ENCODE measurements at regions not wholly inside any gene's neighbourhood (a gene's known extent, or its start where the extent isn't known, plus 50 kb on each side); places are given as distances from the start of the nearest gene placed in this dataset.
"Not testable (repeated sequence)": the region's sequence is repeated elsewhere in the genome, so short reads cannot be mapped to it uniquely, and the experiment has no call there.

GRCh38 chrX:129361576-129361975, 161.7 kb downstream of the SMARCA1 start:
- DNase-seq, result no peak

GRCh38 chrX:129360175-129360574, 163.1 kb downstream of the SMARCA1 start:
- DNase-seq, result peak; percentile 2

GRCh38 chrX:129359269-129359668, 164.0 kb downstream of the SMARCA1 start:
- DNase-seq, result no peak

- DNase-seq, result not testable (repeated sequence)
Measured at GRCh38 chrX:129357428-129357827, 165.9 kb downstream of the SMARCA1 start.

- DNase-seq, result no peak
Measured at GRCh38 chrX:129347291-129347690, 176.0 kb downstream of the SMARCA1 start.

GRCh38 chrX:129346574-129346973, 176.7 kb downstream of the SMARCA1 start:
- DNase-seq, result no peak

- not testable (repeated sequence) for DNase-seq
Measured at GRCh38 chrX:129337264-129337663, 186.0 kb downstream of the SMARCA1 start.

GRCh38 chrX:129323115-129323514, 200.2 kb downstream of the SMARCA1 start:
- DNase-seq, result no peak

GRCh38 chrX:129318375-129318774, 204.9 kb downstream of the SMARCA1 start:
- DNase-seq, result peak; percentile 0

GRCh38 chrX:129316461-129316860, 206.8 kb downstream of the SMARCA1 start:
- DNase-seq, result no peak

GRCh38 chrX:129310000-129310399, 213.3 kb downstream of the SMARCA1 start:
- DNase-seq, result no peak

- DNase-seq, result no peak
Measured at GRCh38 chrX:129262912-129263311, 260.4 kb downstream of the SMARCA1 start.

GRCh38 chrX:129255516-129255915, 267.8 kb downstream of the SMARCA1 start:
- DNase-seq, result not testable (repeated sequence)

GRCh38 chrX:129249563-129249962, 273.7 kb downstream of the SMARCA1 start:
- no peak for DNase-seq

GRCh38 chrX:129247642-129248041, 275.6 kb downstream of the SMARCA1 start:
- no peak for DNase-seq

GRCh38 chrX:129239371-129239770, 283.9 kb downstream of the SMARCA1 start:
- DNase-seq, result no peak

- DNase-seq, result no peak
Measured at GRCh38 chrX:129238011-129238410, 285.3 kb downstream of the SMARCA1 start.

GRCh38 chrX:129235903-129236302, 287.4 kb downstream of the SMARCA1 start:
- DNase-seq, result no peak

GRCh38 chrX:129233786-129234185, 289.5 kb downstream of the SMARCA1 start:
- DNase-seq, result no peak

GRCh38 chrX:129230850-129231512, 292.3 kb downstream of the SMARCA1 start:
- DNase-seq, result no peak

GRCh38 chrX:129230168-129230567, 293.1 kb downstream of the SMARCA1 start:
- no peak for DNase-seq

- no peak for DNase-seq
Measured at GRCh38 chrX:129227366-129227765, 295.9 kb downstream of the SMARCA1 start.

- DNase-seq, result no peak
Measured at GRCh38 chrX:129193357-129193756, 329.9 kb downstream of the SMARCA1 start.

- no peak for DNase-seq
Measured at GRCh38 chrX:129188231-129188630, 335.1 kb downstream of the SMARCA1 start.

GRCh38 chrX:129176710-129177109, 346.6 kb downstream of the SMARCA1 start:
- DNase-seq, result no peak
